ENCODE measurements at regions not wholly inside any gene's neighbourhood (a gene's known extent, or its start where the extent isn't known, plus 50 kb on each side); places are given as distances from the start of the nearest gene placed in this dataset.
A peak's percentile ranks its signal among the peaks of the same experiment; 100 is the strongest.
"Not testable (repeated sequence)": the region's sequence is repeated elsewhere in the genome, so short reads cannot be mapped to it uniquely, and the experiment has no call there.

- Mint-ChIP-seq H3K9me3 (peaks cover 0 to 18% (median 13%) of the 10 kb centered on the region in 9 donors), H3K4me3 (no peak overlapping the region), H3K27ac (no peak overlapping the region), H3K4me1 (no peaks in the 10 kb centered on the region), H3K27me3 (no peaks in the 10 kb centered on the region), H3K36me3 (peaks cover 0 to 5% (median 0%) of the 10 kb centered on the region in 3 donors)
- ATAC-seq (no peak), DNase-seq (no peak)
- POLR2A ChIA-PET = no interaction called here
Measured at GRCh38 chr3:95215437-95215957, 1152.6 kb downstream of the NSUN3 start.

GRCh38 chr3:95217661-95218060 is 1154.8 kb downstream of the NSUN3 start:
- DNase-seq (no peak), ATAC-seq (no peak)
- Mint-ChIP-seq H3K4me3 (no peak overlapping the region), H3K27me3 (no peaks in the 10 kb centered on the region), H3K4me1 (no peaks in the 10 kb centered on the region), H3K9me3 (peaks cover 0 to 16% (median 10%) of the 10 kb centered on the region in 9 donors), H3K36me3 (no peaks in the 10 kb centered on the region), H3K27ac (peak overlapping the region in 1 of 10 donors; percentile 10)
- POLR2A ChIA-PET = no interaction called here

- no peak for ATAC-seq
- no peaks in the 10 kb centered on the region for H3K27me3 Mint-ChIP-seq
- no peak overlapping the region for H3K27ac Mint-ChIP-seq
- no peak for DNase-seq
- H3K4me1 Mint-ChIP-seq = no peaks in the 10 kb centered on the region
- POLR2A ChIA-PET = no interaction called here
- no peak overlapping the region for H3K4me3 Mint-ChIP-seq
- H3K36me3 Mint-ChIP-seq = no peaks in the 10 kb centered on the region
- peaks cover 0 to 16% (median 11%) of the 10 kb centered on the region in 9 donors for H3K9me3 Mint-ChIP-seq
Measured at GRCh38 chr3:95218484-95218883, 1155.6 kb downstream of the NSUN3 start.

- no peak overlapping the region for H3K27ac Mint-ChIP-seq
- H3K4me1 Mint-ChIP-seq = no peaks in the 10 kb centered on the region
- POLR2A ChIA-PET = no interaction called here
- ATAC-seq = no peak
- no peaks in the 10 kb centered on the region for H3K27me3 Mint-ChIP-seq
- peaks cover 0 to 7% (median 0%) of the 10 kb centered on the region in 3 donors for H3K36me3 Mint-ChIP-seq
- DNase-seq = no peak
- peaks cover 0 to 36% (median 15%) of the 10 kb centered on the region in 9 donors for H3K9me3 Mint-ChIP-seq
- no peak overlapping the region for H3K4me3 Mint-ChIP-seq
Measured at GRCh38 chr3:95226437-95226836, 1163.6 kb downstream of the NSUN3 start.

GRCh38 chr3:95227092-95227491 is 1164.2 kb downstream of the NSUN3 start:
- Mint-ChIP-seq H3K4me3 (no peak overlapping the region), H3K27me3 (no peaks in the 10 kb centered on the region), H3K27ac (no peak overlapping the region), H3K9me3 (peaks cover 0 to 36% (median 15%) of the 10 kb centered on the region in 9 donors), H3K4me1 (no peaks in the 10 kb centered on the region), H3K36me3 (peaks cover 0 to 7% (median 0%) of the 10 kb centered on the region in 3 donors)
- POLR2A ChIA-PET = no interaction called here
- DNase-seq (no peak), ATAC-seq (no peak)

- Mint-ChIP-seq H3K9me3 (peaks cover 12 to 36% (median 14%) of the 10 kb centered on the region in 9 donors), H3K4me3 (no peak overlapping the region), H3K4me1 (no peaks in the 10 kb centered on the region), H3K27me3 (no peaks in the 10 kb centered on the region), H3K27ac (no peak overlapping the region), H3K36me3 (peaks cover 0 to 9% (median 0%) of the 10 kb centered on the region in 3 donors)
- POLR2A ChIA-PET = no interaction called here
- ATAC-seq (no peak), DNase-seq (no peak)
Measured at GRCh38 chr3:95228416-95228815, 1165.6 kb downstream of the NSUN3 start.

- ATAC-seq (no peak), DNase-seq (no peak)
- peaks cover 3 to 38% (median 9%) of the 10 kb centered on the region in 9 donors for H3K9me3 Mint-ChIP-seq
- H3K4me3 Mint-ChIP-seq = no peak overlapping the region
- H3K27ac Mint-ChIP-seq = no peak overlapping the region
- peaks cover 0 to 4% (median 0%) of the 10 kb centered on the region in 3 donors for H3K36me3 Mint-ChIP-seq
- H3K27me3 Mint-ChIP-seq = no peaks in the 10 kb centered on the region
- peaks cover 0 to 1% (median 0%) of the 10 kb centered on the region in 4 donors for H3K4me1 Mint-ChIP-seq
- POLR2A ChIA-PET = no interaction called here
Measured at GRCh38 chr3:95235916-95236315, 1173.1 kb downstream of the NSUN3 start.

GRCh38 chr3:95237783-95238182 is 1174.9 kb downstream of the NSUN3 start:
- ATAC-seq (no peak), DNase-seq (no peak)
- H3K4me3 Mint-ChIP-seq = no peak overlapping the region
- H3K27ac Mint-ChIP-seq = no peak overlapping the region
- peaks cover 3 to 33% (median 10%) of the 10 kb centered on the region in 9 donors for H3K9me3 Mint-ChIP-seq
- POLR2A ChIA-PET = no interaction called here
- H3K27me3 Mint-ChIP-seq = no peaks in the 10 kb centered on the region
- H3K4me1 Mint-ChIP-seq = peaks cover 0 to 1% (median 0%) of the 10 kb centered on the region in 4 donors
- H3K36me3 Mint-ChIP-seq = peaks cover 0 to 4% (median 0%) of the 10 kb centered on the region in 3 donors

- no peak overlapping the region for H3K4me3 Mint-ChIP-seq
- DNase-seq = no peak
- POLR2A ChIA-PET = no interaction called here
- no peaks in the 10 kb centered on the region for H3K36me3 Mint-ChIP-seq
- no peak for ATAC-seq
- no peaks in the 10 kb centered on the region for H3K27me3 Mint-ChIP-seq
- H3K9me3 Mint-ChIP-seq = peaks cover 3 to 28% (median 9%) of the 10 kb centered on the region in 9 donors
- H3K4me1 Mint-ChIP-seq = peaks cover 0 to 1% (median 0%) of the 10 kb centered on the region in 4 donors
- H3K27ac Mint-ChIP-seq = no peak overlapping the region
Measured at GRCh38 chr3:95240395-95240794, 1177.5 kb downstream of the NSUN3 start.

- ATAC-seq, H3K4me1 Mint-ChIP-seq, H3K27me3 Mint-ChIP-seq, POLR2A ChIA-PET, H3K36me3 Mint-ChIP-seq, DNase-seq, H3K27ac Mint-ChIP-seq, H3K4me3 Mint-ChIP-seq: not testable (repeated sequence)
- H3K9me3 Mint-ChIP-seq = peaks cover 5 to 31% (median 11%) of the 10 kb centered on the region in 9 donors
Measured at GRCh38 chr3:95241256-95241655, 1178.4 kb downstream of the NSUN3 start.

GRCh38 chr3:95246413-95246812 is 1183.6 kb downstream of the NSUN3 start:
- no peaks in the 10 kb centered on the region for H3K27me3 Mint-ChIP-seq
- no peaks in the 10 kb centered on the region for H3K4me1 Mint-ChIP-seq
- peaks cover 0 to 22% (median 5%) of the 10 kb centered on the region in 9 donors for H3K9me3 Mint-ChIP-seq
- no peak for DNase-seq
- H3K27ac Mint-ChIP-seq = no peak overlapping the region
- POLR2A ChIA-PET = no interaction called here
- H3K4me3 Mint-ChIP-seq = no peak overlapping the region
- no peak for ATAC-seq
- H3K36me3 Mint-ChIP-seq = no peaks in the 10 kb centered on the region

- Mint-ChIP-seq H3K9me3 (peaks cover 0 to 27% (median 14%) of the 10 kb centered on the region in 9 donors), H3K27me3 (no peaks in the 10 kb centered on the region)
- no peak for ATAC-seq
Measured at GRCh38 chr3:95254061-95254460, 1191.2 kb downstream of the NSUN3 start.

GRCh38 chr3:95254758-95255157 is 1191.9 kb downstream of the NSUN3 start:
- POLR2A ChIA-PET = no interaction called here
- no peak for ATAC-seq
- no peaks in the 10 kb centered on the region for H3K4me1 Mint-ChIP-seq
- H3K9me3 Mint-ChIP-seq = peaks cover 0 to 32% (median 14%) of the 10 kb centered on the region in 9 donors
- no peaks in the 10 kb centered on the region for H3K27me3 Mint-ChIP-seq
- peaks cover 0 to 4% (median 2%) of the 10 kb centered on the region in 3 donors for H3K36me3 Mint-ChIP-seq
- no peak for DNase-seq
- H3K27ac Mint-ChIP-seq = no peak overlapping the region
- H3K4me3 Mint-ChIP-seq = no peak overlapping the region

More at GRCh38 chr3:95254061-95254460, 1191.2 kb downstream of the NSUN3 start:
- Mint-ChIP-seq H3K4me1 (no peaks in the 10 kb centered on the region), H3K4me3 (no peak overlapping the region), H3K27ac (no peak overlapping the region), H3K36me3 (peaks cover 0 to 4% (median 2%) of the 10 kb centered on the region in 3 donors)
- DNase-seq = no peak
- POLR2A ChIA-PET = no interaction called here

- Mint-ChIP-seq H3K9me3 (peaks cover 0 to 19% (median 5%) of the 10 kb centered on the region in 9 donors), H3K36me3 (no peaks in the 10 kb centered on the region), H3K4me1 (no peaks in the 10 kb centered on the region), H3K27me3 (no peaks in the 10 kb centered on the region), H3K27ac (no peak overlapping the region), H3K4me3 (no peak overlapping the region)
- no peak for ATAC-seq
- DNase-seq = no peak
- POLR2A ChIA-PET = no interaction called here
Measured at GRCh38 chr3:95265129-95265528, 1202.3 kb downstream of the NSUN3 start.
